Stimulated activated CD4-positive, alpha-beta T cell treated with anti-CD3 and anti-CD28 coated beads, Interleukin-1b, Interleukin-23, amount 100 ng/mL, for 4 hours (primary cell): ENCODE measurements at regions not wholly inside any gene's neighbourhood (a gene's known extent, or its start where the extent isn't known, plus 50 kb on each side); places are given as distances from the start of the nearest gene placed in this dataset.
"Not testable (repeated sequence)": the region's sequence is repeated elsewhere in the genome, so short reads cannot be mapped to it uniquely, and the experiment has no call there.

Experiments used
- DNase-seq, 2 donors: peaks; one replicate each; pipeline ENCODE4 v3.0.0-alpha.2; 2020; ENCODE audit warnings: low read depth in 2 of 2

- DNase-seq = no peak
Measured at GRCh38 chr14:59107819-59108218, 80.6 kb upstream of the DAAM1 start.

GRCh38 chr14:59116984-59117415 is 71.5 kb upstream of the DAAM1 start:
- DNase-seq = no peak

GRCh38 chr14:59117754-59118528 is 70.5 kb upstream of the DAAM1 start:
- no peak for DNase-seq

- no peak for DNase-seq
Measured at GRCh38 chr14:59120921-59121320, 67.5 kb upstream of the DAAM1 start.

- no peak for DNase-seq
Measured at GRCh38 chr14:59123531-59123930, 64.9 kb upstream of the DAAM1 start.

GRCh38 chr14:59123975-59124374 is 64.5 kb upstream of the DAAM1 start:
- DNase-seq = no peak

GRCh38 chr14:59125156-59125555 is 63.3 kb upstream of the DAAM1 start:
- DNase-seq = no peak

GRCh38 chr14:59126714-59127436 is 61.6 kb upstream of the DAAM1 start:
- peak in 1 of 2 donors; percentile 15 for DNase-seq

GRCh38 chr14:59127437-59127732 is 61.1 kb upstream of the DAAM1 start:
- no peak for DNase-seq

- DNase-seq = no peak
Measured at GRCh38 chr14:59130462-59130861, 58.0 kb upstream of the DAAM1 start.

GRCh38 chr14:59131938-59132795 is 56.3 kb upstream of the DAAM1 start:
- DNase-seq = no peak

- no peak for DNase-seq
Measured at GRCh38 chr14:59132796-59133494, 55.5 kb upstream of the DAAM1 start.

GRCh38 chr14:59133709-59134108 is 54.8 kb upstream of the DAAM1 start:
- DNase-seq = no peak

- DNase-seq = no peak
Measured at GRCh38 chr14:59134307-59134706, 54.2 kb upstream of the DAAM1 start.

- no peak for DNase-seq
Measured at GRCh38 chr14:59137256-59137655, 51.2 kb upstream of the DAAM1 start.

GRCh38 chr14:59138576-59138975 is 49.9 kb upstream of the DAAM1 start:
- DNase-seq = not testable (repeated sequence)
